K562 (cell line): ENCODE measurements at regions not wholly inside any gene's neighbourhood (a gene's known extent, or its start where the extent isn't known, plus 50 kb on each side); places are given as distances from the start of the nearest gene placed in this dataset.

Experiments
- ATAC-seq: fragments of 200-7000 bp; cut with Tn5 transposase; 3 replicates; pipeline ENCODE4 v1.9.1; 2020; ENCODE audit warnings: moderate library complexity
- BruUV-seq: library from RNA; stranded (reverse); fragments of 400-500 nt; replicated peaks from 2 replicates; lab custom pipeline; 2021; lab: Mats Ljungman, UMichigan
- CTCF ChIA-PET: fragments of 300-600 bp; formaldehyde crosslinking; extraction: SDS; loops from one replicate; lab custom pipeline; 2021; ENCODE audit warnings: low intra/inter-chr PET ratio; lab: Yijun Ruan, JAX
- POLR2A ChIA-PET: fragments of 300-600, 350-650 bp; sonication (Branson Sonifier 250); formaldehyde crosslinking; extraction: SDS; loops from one replicate; lab custom pipeline; 2021; ENCODE audit warnings: antibody characterized with exemption, inconsistent platforms; lab: Yijun Ruan, JAX
- DNase-seq, 4 experiments: peaks; one replicate each; pipeline versions ENCODE4 v3.0.0 to v3.0.0-alpha.2; 2011 to 2018; ENCODE audit warnings: low spot score in 3 of 4, mixed read lengths in 3 of 4; ENCODE audit errors: extremely low read depth in 1 of 4
- FAIRE-seq: peaks from 2 replicates; lab custom pipeline; 2011; peaks lifted over from hg19 to GRCh38; lab: Jason Lieb, UNC
- H2AFZ ChIP-seq: 2 replicates; pipeline ENCODE4 v1.6.0; 2011; ENCODE audit warnings: low read depth, low read length, control low read depth, inconsistent platforms
- H3K27ac ChIP-seq: fragments of 200-600 bp; 3 replicates; pipeline ENCODE4 v1.8.0; 2011; ENCODE audit warnings: low read depth, mild to moderate bottlenecking, control low read depth, inconsistent platforms, low read length, moderate library complexity, mixed read lengths; ENCODE audit errors: extremely low read depth
- H3K27me3 ChIP-seq, 2 experiments: fragments of 300-600 bp in 1 of 2; 2 replicates in 1 of 2; 3 replicates in 1 of 2; pipeline versions ENCODE4 v1.6.0 to v1.8.0; 2011; ENCODE audit warnings: inconsistent platforms in 2 of 2, low read length in 2 of 2, mild to moderate bottlenecking in 1 of 2, mixed read lengths in 1 of 2, moderate library complexity in 1 of 2; ENCODE audit not compliant: control insufficient read depth in 2 of 2, insufficient read depth in 2 of 2
- H3K36me3 ChIP-seq: fragments of 300-600 bp; 3 replicates; pipeline ENCODE4 v1.8.0; 2011; ENCODE audit warnings: mild to moderate bottlenecking, low read length, inconsistent platforms; ENCODE audit not compliant: control insufficient read depth, insufficient read depth
- H3K4me1 ChIP-seq, 2 experiments: fragments of 200-600 bp in 1 of 2; replicated peaks in 1 of 2; 2 replicates in 1 of 2; 3 replicates in 1 of 2; pipeline versions ENCODE4 v1.5.1 to v1.8.0; 2011; ENCODE audit warnings: inconsistent platforms in 2 of 2, low read length in 2 of 2, mild to moderate bottlenecking in 1 of 2, mixed read lengths in 1 of 2, moderate library complexity in 1 of 2; ENCODE audit not compliant: control insufficient read depth in 2 of 2, insufficient read depth in 2 of 2
- H3K4me2 ChIP-seq: 2 replicates; pipeline ENCODE4 v1.6.1; 2011; ENCODE audit warnings: low read length, control low read depth, inconsistent platforms, mixed read lengths; ENCODE audit not compliant: insufficient read depth
- H3K4me3 ChIP-seq: fragments of 200-600 bp; sonication (generic), shearing (Covaris generic); 2 replicates; pipeline ENCODE4 v1.5.1; 2016; ENCODE audit warnings: control low read depth, inconsistent platforms
- H3K79me2 ChIP-seq: fragments of 200-600 bp; 3 replicates; pipeline ENCODE4 v1.8.0; 2011; ENCODE audit warnings: low read length, inconsistent platforms; ENCODE audit not compliant: control insufficient read depth, insufficient read depth
- H3K9ac ChIP-seq, 2 experiments: 2 replicates each; pipeline versions ENCODE4 v1.6.0 to v1.6.1; 2011; ENCODE audit warnings: low read depth in 2 of 2, low read length in 2 of 2, control low read depth in 1 of 2, inconsistent platforms in 1 of 2, mild to moderate bottlenecking in 1 of 2, mixed read lengths in 1 of 2; ENCODE audit not compliant: insufficient read depth in 1 of 2
- H3K9me1 ChIP-seq: one replicate; pipeline ENCODE4 v1.6.0; 2011; ENCODE audit warnings: inconsistent platforms, mild to moderate bottlenecking, low read length, moderate library complexity; ENCODE audit not compliant: control insufficient read depth, insufficient read depth
- H3K9me3 ChIP-seq: replicated peaks from 2 replicates; pipeline ENCODE4 v1.5.1; 2011; ENCODE audit warnings: low read depth, low read length, inconsistent platforms; ENCODE audit not compliant: control insufficient read depth, insufficient read depth
- H4K20me1 ChIP-seq: replicated peaks from 2 replicates; pipeline ENCODE4 v1.6.1; 2011; ENCODE audit warnings: low read length, inconsistent platforms, mixed read lengths; ENCODE audit not compliant: control insufficient read depth, insufficient read depth
- CHD4 ChIP-seq: fragments of 200-600 bp; sonication (generic); IDR thresholded peaks from 3 replicates; pipeline ENCODE4 v1.6.1; 2012; ENCODE audit warnings: low read depth, mild to moderate bottlenecking, mixed read lengths, low read length, inconsistent platforms; ENCODE audit not compliant: insufficient read depth, insufficient replicate concordance, poor library complexity, severe bottlenecking
- FOS ChIP-seq: IDR thresholded peaks from 3 replicates; pipeline ENCODE4 v1.6.1; 2011; ENCODE audit not compliant: insufficient read length; ENCODE audit errors: extremely low read depth
- NRF1 ChIP-seq, 2 experiments: fragments of 450-650 bp; IDR thresholded peaks in 1 of 2; conservative IDR thresholded peaks in 1 of 2; 2 replicates each; pipeline ENCODE4 v1.6.1; 2014; ENCODE audit warnings: mild to moderate bottlenecking in 2 of 2
- TBL1XR1 ChIP-seq, 2 experiments: IDR thresholded peaks; 2 replicates each; pipeline ENCODE4 v1.6.1; 2012; ENCODE audit warnings: improper control_type of control experiment in 2 of 2, low read length in 2 of 2, mild to moderate bottlenecking in 1 of 2
- ZKSCAN1 ChIP-seq: fragments of 150-350 bp; IDR thresholded peaks from 2 replicates; pipeline ENCODE4 v1.6.1; 2016; ENCODE audit warnings: low read depth, low read length
- WGBS: fragments of 100-300 bp; shearing (Covaris generic); methylation state at CpG from one replicate; pipeline ENCODE4 v1.1.6; 2016; ENCODE audit warnings: low coverage, mixed read lengths; ENCODE audit not compliant: insufficient coverage; ENCODE audit errors: missing lambda C conversion rate; 5-methylcytosine and 5-hydroxymethylcytosine counted together
- in situ Hi-C: fragments of 300-500 bp; cut with MboI; formaldehyde crosslinking; loops from 4 replicates; pipeline ENCODE4 v1.15.0; 2018; ENCODE audit warnings: inconsistent platforms, mixed read lengths
- intact Hi-C: fragments of 100-400 bp; cut with micrococcal nuclease; formaldehyde crosslinking; loops from 2 replicates; pipeline ENCODE4 v1.14.2; 2022

DNA sequence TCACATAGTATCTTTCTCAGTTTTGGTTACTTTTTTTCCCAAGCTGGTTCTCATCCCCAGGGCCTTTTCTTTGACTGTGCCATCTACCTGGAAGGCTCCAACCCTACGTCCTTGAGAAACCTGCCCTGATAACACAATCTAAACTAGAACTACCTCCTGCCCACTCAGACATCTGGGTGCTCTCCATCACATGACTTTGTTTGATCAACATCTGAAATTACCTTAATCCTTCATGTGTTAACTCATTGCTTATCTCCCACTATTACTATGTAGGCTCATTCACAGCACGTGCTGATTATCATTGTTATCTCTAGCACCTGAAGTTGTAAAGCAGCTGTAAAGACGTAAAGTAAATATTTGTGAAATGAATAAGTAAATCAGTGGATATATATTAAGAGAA, 784.0 kb downstream of the TMTC2 start:
- Histone ChIP-seq H3K4me1 (no peaks in the 10 kb centered on the region), H4K20me1 (no peaks in the 10 kb centered on the region), H2AFZ (no peak overlapping the region), H3K36me3 (no peaks in the 10 kb centered on the region), H3K9me1 (no peaks in the 10 kb centered on the region), H3K9me3 (no peaks in the 10 kb centered on the region), H3K27me3 (no peaks in the 10 kb centered on the region), H3K9ac (no peak overlapping the region), H3K79me2 (no peaks in the 10 kb centered on the region), H3K27ac (no peak overlapping the region), H3K4me3 (no peak overlapping the region), H3K4me2 (no peak overlapping the region)
- FAIRE-seq (no peak), ATAC-seq (no peak), DNase-seq (no peak)
- WGBS, result 2% methylated on average over 3 of the region's 3 CpGs
- POLR2A ChIA-PET, result no interaction called here
- intact Hi-C loops (no loop called here), in situ Hi-C loops (no loop called here)
- TF ChIP-seq FOS (no peak), ZKSCAN1 (no peak), CHD4 (no peak), NRF1 (conservative IDR thresholded peaks at IDR 0.05 in 1 of 2, IDR thresholded peaks at IDR 0.05 in 1 of 2) (no peak), TBL1XR1 (IDR thresholded peaks at IDR 0.05; ENCODE audit: low read length in 2 of 2) (no peak)
- no TSS peak for BruUV-seq
- CTCF ChIA-PET, result no interaction called here
